HL-60/S4 (cell line): ENCODE measurements at regions not wholly inside any gene's neighbourhood (a gene's known extent, or its start where the extent isn't known, plus 50 kb on each side); places are given as distances from the start of the nearest gene placed in this dataset.

Source experiments
- in situ Hi-C: fragments of 300-500 bp; cut with MboI; formaldehyde crosslinking; loops from 2 replicates; pipeline ENCODE4 v1.14.3; 2022; ENCODE audit warnings: low sequenced_read_pairs

GRCh38 chr10:71137701-71138100 lies 74.7 kb upstream of the UNC5B start:
- in situ Hi-C loops, result no loop called here

- in situ Hi-C loops, result no loop called here
These were observed 74.1 kb upstream of the UNC5B start for GRCh38 chr10:71138166-71138830.

GRCh38 chr10:71141528-71141927 lies 70.8 kb upstream of the UNC5B start:
- in situ Hi-C loops, result no loop called here

GRCh38 chr10:71143170-71143569 lies 69.2 kb upstream of the UNC5B start:
- in situ Hi-C loops, result no loop called here

- in situ Hi-C loops, result no loop called here
These were observed 68.8 kb upstream of the UNC5B start for GRCh38 chr10:71143610-71144009.

GRCh38 chr10:71144824-71145223 lies 67.5 kb upstream of the UNC5B start:
- in situ Hi-C loops, result no loop called here

GRCh38 chr10:71145352-71145945 lies 66.9 kb upstream of the UNC5B start:
- in situ Hi-C loops, result no loop called here

- in situ Hi-C loops, result no loop called here
These were observed 61.6 kb upstream of the UNC5B start for GRCh38 chr10:71150796-71151195.

GRCh38 chr10:71152043-71152442 lies 60.3 kb upstream of the UNC5B start:
- in situ Hi-C loops, result no loop called here

GRCh38 chr10:71156436-71156835 lies 55.9 kb upstream of the UNC5B start:
- in situ Hi-C loops, result no loop called here

GRCh38 chr10:71157435-71157834 lies 54.9 kb upstream of the UNC5B start:
- in situ Hi-C loops, result no loop called here

- in situ Hi-C loops, result no loop called here
These were observed 54.1 kb upstream of the UNC5B start for GRCh38 chr10:71158251-71158650.

- in situ Hi-C loops, result no loop called here
These were observed 53.5 kb upstream of the UNC5B start for GRCh38 chr10:71158902-71159301.

- in situ Hi-C loops, result no loop called here
These were observed 52.5 kb upstream of the UNC5B start for GRCh38 chr10:71159892-71160291.

- in situ Hi-C loops, result no loop called here
These were observed 50.9 kb upstream of the UNC5B start for GRCh38 chr10:71161425-71161824.
